H1 (cell line): ENCODE measurements at regions not wholly inside any gene's neighbourhood (a gene's known extent, or its start where the extent isn't known, plus 50 kb on each side); places are given as distances from the start of the nearest gene placed in this dataset.

Experiments
- ATF2 ChIP-seq: IDR thresholded peaks from 2 replicates; pipeline ENCODE4 v1.6.1; 2012; ENCODE audit warnings: low read length, inconsistent platforms
- CTBP2 ChIP-seq: IDR thresholded peaks from 2 replicates; pipeline ENCODE4 v1.7.0; 2011; ENCODE audit warnings: borderline replicate concordance, mild to moderate bottlenecking, moderate library complexity, mixed read lengths, low read length; ENCODE audit not compliant: insufficient read depth, insufficient read length
- RAD21 ChIP-seq, 2 experiments: IDR thresholded peaks in 1 of 2; conservative IDR thresholded peaks in 1 of 2; 2 replicates each; pipeline ENCODE4 v1.6.1; 2011; ENCODE audit warnings: low read depth in 2 of 2, low read length in 2 of 2, improper control_type of control experiment in 1 of 2, inconsistent platforms in 1 of 2, mild to moderate bottlenecking in 1 of 2, moderate library complexity in 1 of 2
- RNF2 ChIP-seq: fragments of 200-900, 300-1000 bp; sonication (generic); IDR thresholded peaks from 2 replicates; pipeline ENCODE4 v1.7.1; 2016; ENCODE audit warnings: borderline replicate concordance, low read depth, mild to moderate bottlenecking, antibody characterized with exemption, low read length; ENCODE audit not compliant: poor library complexity, severe bottlenecking; ENCODE audit errors: missing control alignments
- SP4 ChIP-seq: IDR thresholded peaks from 2 replicates; pipeline ENCODE4 v1.6.1; 2012; ENCODE audit warnings: low read length, inconsistent platforms
- TAF1 ChIP-seq: IDR thresholded peaks from 2 replicates; pipeline ENCODE4 v1.6.1; 2011; ENCODE audit warnings: mild to moderate bottlenecking, low read depth, low read length

- TF ChIP-seq RAD21 (IDR thresholded peaks at IDR 0.05 in 1 of 2, conservative IDR thresholded peaks at IDR 0.05 in 1 of 2; ENCODE audit: low read depth in 2 of 2, low read length in 2 of 2) (no peak), CTBP2 (no peak), RNF2 (no peak), TAF1 (no peak), ATF2 (no peak), SP4 (no peak)
Measured at GRCh38 chr16:48965386-48965785, 316.3 kb downstream of the CBLN1 start (continued).
